ENCODE measurements at regions not wholly inside any gene's neighbourhood (a gene's known extent, or its start where the extent isn't known, plus 50 kb on each side); places are given as distances from the start of the nearest gene placed in this dataset.

- peaks cover 3% of the 10 kb centered on the region for H3K36me3 Mint-ChIP-seq (ENCODE audit: low read depth)
- TF ChIP-seq, protein P1, sequence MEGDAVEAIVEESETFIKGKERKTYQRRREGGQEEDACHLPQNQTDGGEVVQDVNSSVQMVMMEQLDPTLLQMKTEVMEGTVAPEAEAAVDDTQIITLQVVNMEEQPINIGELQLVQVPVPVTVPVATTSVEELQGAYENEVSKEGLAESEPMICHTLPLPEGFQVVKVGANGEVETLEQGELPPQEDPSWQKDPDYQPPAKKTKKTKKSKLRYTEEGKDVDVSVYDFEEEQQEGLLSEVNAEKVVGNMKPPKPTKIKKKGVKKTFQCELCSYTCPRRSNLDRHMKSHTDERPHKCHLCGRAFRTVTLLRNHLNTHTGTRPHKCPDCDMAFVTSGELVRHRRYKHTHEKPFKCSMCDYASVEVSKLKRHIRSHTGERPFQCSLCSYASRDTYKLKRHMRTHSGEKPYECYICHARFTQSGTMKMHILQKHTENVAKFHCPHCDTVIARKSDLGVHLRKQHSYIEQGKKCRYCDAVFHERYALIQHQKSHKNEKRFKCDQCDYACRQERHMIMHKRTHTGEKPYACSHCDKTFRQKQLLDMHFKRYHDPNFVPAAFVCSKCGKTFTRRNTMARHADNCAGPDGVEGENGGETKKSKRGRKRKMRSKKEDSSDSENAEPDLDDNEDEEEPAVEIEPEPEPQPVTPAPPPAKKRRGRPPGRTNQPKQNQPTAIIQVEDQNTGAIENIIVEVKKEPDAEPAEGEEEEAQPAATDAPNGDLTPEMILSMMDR (IDR thresholded peaks at IDR 0.05) = no peak
- H3K27me3 Mint-ChIP-seq (ENCODE audit: low read depth) = no peaks in the 10 kb centered on the region
- H3K27ac Mint-ChIP-seq (ENCODE audit: unreplicated experiment) = no peak overlapping the region
- DNase-seq (ENCODE audit: low spot score) = no peak
- no peak overlapping the region for H3K4me3 Mint-ChIP-seq (ENCODE audit: unreplicated experiment)
- H3K9me3 Mint-ChIP-seq (ENCODE audit: low read depth) = peaks cover 2% of the 10 kb centered on the region
- peaks cover 15% of the 10 kb centered on the region for H3K4me1 Mint-ChIP-seq (ENCODE audit: low read depth)
Measured at GRCh38 chr5:96157077-96157780, 195.6 kb upstream of the ELL2 start.

DNA sequence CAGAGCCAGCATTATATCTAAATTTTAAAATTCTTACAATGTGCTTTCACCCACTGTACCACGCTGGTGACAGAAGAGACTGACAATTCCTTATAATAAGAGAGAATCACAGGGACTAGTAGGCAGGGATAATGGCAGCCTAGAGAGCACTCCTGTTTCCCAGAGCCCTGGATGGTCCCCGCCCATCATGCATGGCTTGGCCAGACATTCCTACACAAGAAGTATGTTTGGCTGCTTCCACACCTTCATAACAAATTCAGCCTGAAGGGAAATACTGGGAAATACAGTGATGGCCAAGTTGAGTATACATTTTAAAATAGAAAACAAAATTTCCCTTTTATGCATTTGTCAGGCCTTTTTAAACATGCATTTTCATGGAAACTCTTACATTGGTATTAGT is 193.5 kb upstream of the ELL2 start:
- Mint-ChIP-seq H3K27ac (ENCODE audit: unreplicated experiment) (no peak overlapping the region), H3K4me1 (ENCODE audit: low read depth) (peaks cover 20% of the 10 kb centered on the region), H3K27me3 (ENCODE audit: low read depth) (no peaks in the 10 kb centered on the region), H3K9me3 (ENCODE audit: low read depth) (peaks cover 2% of the 10 kb centered on the region), H3K4me3 (ENCODE audit: unreplicated experiment) (no peak overlapping the region), H3K36me3 (ENCODE audit: low read depth) (no peaks in the 10 kb centered on the region)
- DNase-seq (ENCODE audit: low spot score) = no peak
- TF ChIP-seq, protein P1 (IDR thresholded peaks at IDR 0.05) = no peak

DNA sequence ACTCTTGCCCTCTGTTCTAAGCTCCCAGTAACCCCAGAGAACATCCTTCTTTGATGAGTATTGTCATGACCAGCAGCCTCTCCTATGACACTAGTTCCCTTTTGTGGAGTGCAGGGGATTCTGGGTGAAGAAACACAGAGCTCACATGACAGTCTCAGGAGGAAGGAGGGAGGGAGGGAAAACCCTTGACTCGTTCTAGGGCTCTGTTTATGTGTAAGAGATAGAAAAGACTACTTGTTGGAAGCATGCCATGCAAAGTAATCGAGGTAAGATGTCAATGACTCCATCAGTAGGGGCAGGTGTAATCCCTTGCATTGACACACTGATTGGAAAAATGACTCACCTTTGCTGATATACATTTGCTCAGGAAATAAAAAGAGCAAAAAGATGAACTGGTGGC is 190.2 kb upstream of the ELL2 start:
- Mint-ChIP-seq H3K36me3 (ENCODE audit: low read depth) (no peaks in the 10 kb centered on the region), H3K9me3 (ENCODE audit: low read depth) (no peaks in the 10 kb centered on the region), H3K4me3 (ENCODE audit: unreplicated experiment) (no peak overlapping the region), H3K4me1 (ENCODE audit: low read depth) (peaks cover 37% of the 10 kb centered on the region), H3K27ac (ENCODE audit: unreplicated experiment) (no peak overlapping the region), H3K27me3 (ENCODE audit: low read depth) (no peaks in the 10 kb centered on the region)
- DNase-seq (ENCODE audit: low spot score) = no peak
- TF ChIP-seq, protein P1 (IDR thresholded peaks at IDR 0.05) = no peak

- peaks cover 40% of the 10 kb centered on the region for H3K4me1 Mint-ChIP-seq (ENCODE audit: low read depth)
- DNase-seq (ENCODE audit: low spot score) = no peak
- H3K27ac Mint-ChIP-seq (ENCODE audit: unreplicated experiment) = peak overlapping the region; percentile 75
- no peak overlapping the region for H3K4me3 Mint-ChIP-seq (ENCODE audit: unreplicated experiment)
- no peaks in the 10 kb centered on the region for H3K36me3 Mint-ChIP-seq (ENCODE audit: low read depth)
- H3K9me3 Mint-ChIP-seq (ENCODE audit: low read depth) = no peaks in the 10 kb centered on the region
- TF ChIP-seq, protein P1 (IDR thresholded peaks at IDR 0.05) = no peak
- H3K27me3 Mint-ChIP-seq (ENCODE audit: low read depth) = no peaks in the 10 kb centered on the region
Measured at GRCh38 chr5:96150007-96150406, 188.4 kb upstream of the ELL2 start.

DNA sequence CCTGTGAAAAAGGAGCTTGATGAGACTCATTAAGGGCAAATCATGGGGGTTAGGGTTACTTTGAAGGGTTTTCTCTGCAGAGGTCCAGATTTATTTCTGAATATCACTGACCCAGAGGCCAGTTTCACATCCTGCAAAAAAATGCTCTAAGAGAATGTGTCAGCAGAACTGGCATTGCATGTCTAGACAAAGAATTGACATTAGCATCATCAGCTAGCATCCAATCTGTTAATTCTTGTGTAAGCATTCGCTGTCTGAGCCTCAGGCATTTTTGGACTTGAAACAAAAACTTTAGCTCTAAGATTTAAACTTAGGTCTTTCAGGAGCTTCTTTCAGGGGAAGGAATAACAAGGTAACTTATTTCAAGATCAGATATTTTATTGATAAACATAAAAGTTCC is 187.9 kb upstream of the ELL2 start:
- TF ChIP-seq, protein P1 (IDR thresholded peaks at IDR 0.05) = no peak
- DNase-seq (ENCODE audit: low spot score) = no peak
- Mint-ChIP-seq H3K36me3 (ENCODE audit: low read depth) (no peaks in the 10 kb centered on the region), H3K4me1 (ENCODE audit: low read depth) (peaks cover 36% of the 10 kb centered on the region), H3K27me3 (ENCODE audit: low read depth) (no peaks in the 10 kb centered on the region), H3K9me3 (ENCODE audit: low read depth) (no peaks in the 10 kb centered on the region), H3K4me3 (ENCODE audit: unreplicated experiment) (no peak overlapping the region), H3K27ac (ENCODE audit: unreplicated experiment) (peak overlapping the region; percentile 75)
